ENCODE measurements at regions not wholly inside any gene's neighbourhood (a gene's known extent, or its start where the extent isn't known, plus 50 kb on each side); places are given as distances from the start of the nearest gene placed in this dataset.

DNA sequence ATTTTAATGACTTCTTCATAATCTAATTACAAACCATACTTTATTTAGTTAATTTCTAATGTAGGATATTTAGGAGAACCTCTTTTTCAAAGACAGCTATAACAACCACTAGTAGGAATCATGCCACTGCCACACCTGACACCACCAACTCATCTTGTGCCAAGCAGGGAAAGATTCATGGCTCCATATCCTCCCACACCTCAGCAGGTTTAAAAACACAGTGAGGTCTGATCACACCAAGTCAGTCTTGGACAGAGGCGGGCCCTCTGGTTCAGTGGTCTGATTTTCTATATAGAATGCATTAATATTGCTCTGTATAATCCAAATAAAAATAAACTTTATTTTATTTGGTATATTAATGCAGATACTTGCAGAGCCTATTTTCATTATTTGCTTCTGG lies 227.7 kb upstream of the TTC29 start:
- dilution Hi-C loops (cut with MboI; ENCODE audit: extremely low pct_ligation_motif_present, low sequenced_read_pairs): no loop called here
- Histone ChIP-seq H3K4me2 (ENCODE audit: control insufficient read depth, extremely low read depth, insufficient read depth, low read depth, low read length) (no peak overlapping the region), H3K4me3 (ENCODE audit: control insufficient read depth in 2 of 3, extremely low read depth in 1 of 3, insufficient read depth in 2 of 3, low read depth in 1 of 3, low read length in 3 of 3) (no peak overlapping the region), H4K20me1 (ENCODE audit: control insufficient read depth, extremely low read depth, insufficient read depth, low read length) (no peaks in the 10 kb centered on the region), H3K4me1 (ENCODE audit: control insufficient read depth, extremely low read depth, insufficient read depth, low read length) (no peaks in the 10 kb centered on the region), H3K9me1 (ENCODE audit: control insufficient read depth, extremely low read depth, insufficient read depth, low read length) (no peaks in the 10 kb centered on the region), H3K9me3 (ENCODE audit: control insufficient read depth, low read depth, low read length) (no peaks in the 10 kb centered on the region), H3K9ac (ENCODE audit: control insufficient read depth, extremely low read depth, insufficient read depth, low read length) (no peak overlapping the region), H3K79me2 (ENCODE audit: control insufficient read depth, insufficient read depth, low read length) (no peaks in the 10 kb centered on the region), H3K36me3 (ENCODE audit: control insufficient read depth in 2 of 2, extremely low read depth in 1 of 2, insufficient read depth in 2 of 2, low read length in 2 of 2) (no peaks in the 10 kb centered on the region), H3K27ac (ENCODE audit: control insufficient read depth, insufficient read depth, low read length) (no peak overlapping the region), H3K27me3 (ENCODE audit: control insufficient read depth, extremely low read depth, insufficient read depth, low read length) (no peaks in the 10 kb centered on the region), H2AFZ (ENCODE audit: control insufficient read depth, low read length) (no peak overlapping the region)
- TF ChIP-seq, protein P1, sequence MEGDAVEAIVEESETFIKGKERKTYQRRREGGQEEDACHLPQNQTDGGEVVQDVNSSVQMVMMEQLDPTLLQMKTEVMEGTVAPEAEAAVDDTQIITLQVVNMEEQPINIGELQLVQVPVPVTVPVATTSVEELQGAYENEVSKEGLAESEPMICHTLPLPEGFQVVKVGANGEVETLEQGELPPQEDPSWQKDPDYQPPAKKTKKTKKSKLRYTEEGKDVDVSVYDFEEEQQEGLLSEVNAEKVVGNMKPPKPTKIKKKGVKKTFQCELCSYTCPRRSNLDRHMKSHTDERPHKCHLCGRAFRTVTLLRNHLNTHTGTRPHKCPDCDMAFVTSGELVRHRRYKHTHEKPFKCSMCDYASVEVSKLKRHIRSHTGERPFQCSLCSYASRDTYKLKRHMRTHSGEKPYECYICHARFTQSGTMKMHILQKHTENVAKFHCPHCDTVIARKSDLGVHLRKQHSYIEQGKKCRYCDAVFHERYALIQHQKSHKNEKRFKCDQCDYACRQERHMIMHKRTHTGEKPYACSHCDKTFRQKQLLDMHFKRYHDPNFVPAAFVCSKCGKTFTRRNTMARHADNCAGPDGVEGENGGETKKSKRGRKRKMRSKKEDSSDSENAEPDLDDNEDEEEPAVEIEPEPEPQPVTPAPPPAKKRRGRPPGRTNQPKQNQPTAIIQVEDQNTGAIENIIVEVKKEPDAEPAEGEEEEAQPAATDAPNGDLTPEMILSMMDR (optimal IDR thresholded peaks at IDR 0.05 in 1 of 3, IDR thresholded peaks at IDR 0.05 in 1 of 3, conservative IDR thresholded peaks at IDR 0.05 in 1 of 3; ENCODE audit: extremely low read depth in 1 of 3, insufficient read depth in 2 of 3, low read length in 3 of 3): no peak
- TF ChIP-seq EZH2 (IDR thresholded peaks at IDR 0.05; ENCODE audit: low read length): no peak
- no peak for DNase-seq (ENCODE audit: low read depth, low spot score)
- no peak for FAIRE-seq

DNA sequence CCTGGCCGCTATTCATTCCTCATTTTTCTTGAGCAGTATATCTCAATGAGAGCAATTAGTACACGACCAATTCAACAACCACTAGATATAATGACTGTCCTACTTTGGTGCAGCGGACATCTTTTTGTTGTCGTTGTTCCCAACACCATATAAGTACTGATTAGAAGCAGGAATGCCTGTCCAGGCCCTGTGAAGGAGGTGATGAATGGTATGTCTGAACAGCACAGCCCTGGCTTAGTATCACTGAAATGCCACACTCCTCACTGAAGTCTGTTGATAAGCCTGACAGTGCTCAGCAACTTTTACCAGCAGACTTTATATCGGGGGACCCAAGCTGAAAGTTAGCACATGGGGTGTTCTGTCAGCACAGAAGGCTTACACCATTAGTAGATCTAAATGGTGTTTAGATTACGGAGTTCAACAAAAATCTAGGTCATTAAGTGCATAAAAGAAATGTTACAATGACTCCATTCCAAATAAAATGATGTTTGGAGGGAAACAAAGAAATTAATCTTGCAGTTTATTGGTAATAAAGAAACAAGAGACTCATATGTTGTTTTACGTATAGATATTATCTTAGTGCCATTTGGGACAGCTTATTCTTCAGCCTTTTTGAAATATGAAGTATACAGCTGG lies 228.3 kb upstream of the TTC29 start:
- no peaks in the 10 kb centered on the region for H3K27me3 ChIP-seq (ENCODE audit: control insufficient read depth, extremely low read depth, insufficient read depth, low read length)
- no peaks in the 10 kb centered on the region for H3K79me2 ChIP-seq (ENCODE audit: control insufficient read depth, insufficient read depth, low read length)
- no peak overlapping the region for H2AFZ ChIP-seq (ENCODE audit: control insufficient read depth, low read length)
- no peak overlapping the region for H3K9ac ChIP-seq (ENCODE audit: control insufficient read depth, extremely low read depth, insufficient read depth, low read length)
- no peaks in the 10 kb centered on the region for H3K36me3 ChIP-seq (ENCODE audit: control insufficient read depth in 2 of 2, extremely low read depth in 1 of 2, insufficient read depth in 2 of 2, low read length in 2 of 2)
- H3K27ac ChIP-seq (ENCODE audit: control insufficient read depth, insufficient read depth, low read length): no peak overlapping the region
- dilution Hi-C loops (cut with MboI; ENCODE audit: extremely low pct_ligation_motif_present, low sequenced_read_pairs): no loop called here
- DNase-seq (ENCODE audit: low read depth, low spot score): no peak
- H3K4me3 ChIP-seq (ENCODE audit: control insufficient read depth in 2 of 3, extremely low read depth in 1 of 3, insufficient read depth in 2 of 3, low read depth in 1 of 3, low read length in 3 of 3): no peak overlapping the region
- no peak for FAIRE-seq
- no peaks in the 10 kb centered on the region for H4K20me1 ChIP-seq (ENCODE audit: control insufficient read depth, extremely low read depth, insufficient read depth, low read length)
- H3K9me1 ChIP-seq (ENCODE audit: control insufficient read depth, extremely low read depth, insufficient read depth, low read length): no peaks in the 10 kb centered on the region
- H3K4me2 ChIP-seq (ENCODE audit: control insufficient read depth, extremely low read depth, insufficient read depth, low read depth, low read length): no peak overlapping the region
- H3K9me3 ChIP-seq (ENCODE audit: control insufficient read depth, low read depth, low read length): no peaks in the 10 kb centered on the region
- TF ChIP-seq, protein P1 (optimal IDR thresholded peaks at IDR 0.05 in 1 of 3, IDR thresholded peaks at IDR 0.05 in 1 of 3, conservative IDR thresholded peaks at IDR 0.05 in 1 of 3; ENCODE audit: extremely low read depth in 1 of 3, insufficient read depth in 2 of 3, low read length in 3 of 3): no peak
- no peak for TF ChIP-seq EZH2 (IDR thresholded peaks at IDR 0.05; ENCODE audit: low read length)
- H3K4me1 ChIP-seq (ENCODE audit: control insufficient read depth, extremely low read depth, insufficient read depth, low read length): no peaks in the 10 kb centered on the region
